ENCODE measurements at regions not wholly inside any gene's neighbourhood (a gene's known extent, or its start where the extent isn't known, plus 50 kb on each side); places are given as distances from the start of the nearest gene placed in this dataset.

GRCh38 chr2:111221701-111222100 lies 101.0 kb downstream of the BCL2L11 start:
- TF ChIP-seq CTCF (IDR thresholded peaks at IDR 0.05) (no peak), ZFX (IDR thresholded peaks at IDR 0.05; ENCODE audit: borderline replicate concordance) (no peak)

Data from 22Rv1 (cell line).